Uterus (tissue), 3 donors: ENCODE measurements at regions not wholly inside any gene's neighbourhood (a gene's known extent, or its start where the extent isn't known, plus 50 kb on each side); places are given as distances from the start of the nearest gene placed in this dataset.
A peak's percentile ranks its signal among the peaks of the same experiment; 100 is the strongest.

Experiments used
- DNase-seq, 2 donors: peaks; one replicate each; pipeline ENCODE4 v3.0.0-alpha.2; 2019 to 2020
- H3K27ac ChIP-seq, 2 donors: fragments of 200-600 bp; sonication (generic); 1 replicate in 1 of 2; 2 replicates in 1 of 2; pipeline ENCODE4 v1.5.1; 2016 to 2018
- H3K27me3 ChIP-seq, 2 donors: fragments of 200-600 bp; sonication (generic); one replicate each; pipeline ENCODE4 v1.5.1; 2018 to 2019; ENCODE audit warnings: control low read depth in 1 of 2
- H3K36me3 ChIP-seq, 2 donors: fragments of 200-600 bp; sonication (generic); one replicate each; pipeline ENCODE4 v1.5.1; 2019; ENCODE audit warnings: control low read depth in 1 of 2
- H3K4me1 ChIP-seq, 2 donors: fragments of 200-600 bp; sonication (generic); one replicate each; pipeline ENCODE4 v1.5.1; 2018 to 2019; ENCODE audit warnings: control low read depth in 1 of 2
- H3K4me3 ChIP-seq, 2 donors: fragments of 200-600 bp; sonication (generic); 1 replicate in 1 of 2; 2 replicates in 1 of 2; pipeline ENCODE4 v1.5.1; 2018 to 2019; ENCODE audit warnings: mild to moderate bottlenecking in 1 of 2
- H3K9me3 ChIP-seq, 2 donors: fragments of 200-600 bp; sonication (generic); one replicate each; pipeline ENCODE4 v1.5.1; 2019; ENCODE audit warnings: control low read depth in 1 of 2
- POLR2A ChIP-seq, 2 donors: fragments of 450-650 bp; IDR thresholded peaks; one replicate each; pipeline ENCODE4 v1.6.1; 2016; ENCODE audit warnings: antibody characterized with exemption in 2 of 2, mild to moderate bottlenecking in 1 of 2, moderate library complexity in 1 of 2
- intact Hi-C: fragments of 100-400 bp; cut with DNase I; formaldehyde crosslinking; loops from one replicate; pipeline ENCODE4 v1.15.1; 2023; ENCODE audit warnings: low total_unique reads
- TF ChIP-seq, protein P1 (sequence below), 4 experiments: fragments of 200-600 bp in 2 of 4; fragments of 450-650 bp in 2 of 4; sonication (generic) in 2 of 4; IDR thresholded peaks; one replicate each; pipeline ENCODE4 v1.5.1; 2016 to 2019; ENCODE audit warnings: antibody characterized with exemption in 4 of 4, mild to moderate bottlenecking in 2 of 4, moderate library complexity in 1 of 4
- donor health status: DM: yes; HTN: yes; CAD: no.

DNA sequence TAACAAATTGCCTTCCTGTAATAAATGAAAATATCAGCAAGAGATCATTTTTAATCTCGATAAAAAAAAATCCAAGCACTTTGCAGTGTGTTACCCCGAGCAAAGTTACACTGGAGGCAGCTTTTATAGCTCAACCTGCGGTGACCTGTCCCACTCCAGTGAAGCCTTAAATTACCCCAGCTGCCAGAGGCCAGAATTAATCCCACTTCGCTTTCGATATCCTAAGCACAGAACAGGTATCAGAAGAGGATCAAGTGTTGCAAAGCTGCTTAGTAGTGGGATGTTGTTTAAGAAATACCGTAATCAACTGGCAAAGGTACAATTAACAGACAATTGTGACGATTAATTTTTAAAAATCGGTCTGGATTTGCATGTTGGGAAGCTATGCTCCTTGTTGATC, 314.0 kb downstream of the AGTPBP1 start:
- Histone ChIP-seq H3K36me3 (no peaks in the 10 kb centered on the region), H3K4me1 (no peaks in the 10 kb centered on the region), H3K9me3 (no peaks in the 10 kb centered on the region), H3K27me3 (no peaks in the 10 kb centered on the region), H3K4me3 (no peak overlapping the region), H3K27ac (no peak overlapping the region)
- no peak for DNase-seq
- TF ChIP-seq POLR2A (IDR thresholded peaks at IDR 0.05), result no peak
- TF ChIP-seq, protein P1, sequence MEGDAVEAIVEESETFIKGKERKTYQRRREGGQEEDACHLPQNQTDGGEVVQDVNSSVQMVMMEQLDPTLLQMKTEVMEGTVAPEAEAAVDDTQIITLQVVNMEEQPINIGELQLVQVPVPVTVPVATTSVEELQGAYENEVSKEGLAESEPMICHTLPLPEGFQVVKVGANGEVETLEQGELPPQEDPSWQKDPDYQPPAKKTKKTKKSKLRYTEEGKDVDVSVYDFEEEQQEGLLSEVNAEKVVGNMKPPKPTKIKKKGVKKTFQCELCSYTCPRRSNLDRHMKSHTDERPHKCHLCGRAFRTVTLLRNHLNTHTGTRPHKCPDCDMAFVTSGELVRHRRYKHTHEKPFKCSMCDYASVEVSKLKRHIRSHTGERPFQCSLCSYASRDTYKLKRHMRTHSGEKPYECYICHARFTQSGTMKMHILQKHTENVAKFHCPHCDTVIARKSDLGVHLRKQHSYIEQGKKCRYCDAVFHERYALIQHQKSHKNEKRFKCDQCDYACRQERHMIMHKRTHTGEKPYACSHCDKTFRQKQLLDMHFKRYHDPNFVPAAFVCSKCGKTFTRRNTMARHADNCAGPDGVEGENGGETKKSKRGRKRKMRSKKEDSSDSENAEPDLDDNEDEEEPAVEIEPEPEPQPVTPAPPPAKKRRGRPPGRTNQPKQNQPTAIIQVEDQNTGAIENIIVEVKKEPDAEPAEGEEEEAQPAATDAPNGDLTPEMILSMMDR (IDR thresholded peaks at IDR 0.05), result no peak
- intact Hi-C loops, result no loop called here

DNA sequence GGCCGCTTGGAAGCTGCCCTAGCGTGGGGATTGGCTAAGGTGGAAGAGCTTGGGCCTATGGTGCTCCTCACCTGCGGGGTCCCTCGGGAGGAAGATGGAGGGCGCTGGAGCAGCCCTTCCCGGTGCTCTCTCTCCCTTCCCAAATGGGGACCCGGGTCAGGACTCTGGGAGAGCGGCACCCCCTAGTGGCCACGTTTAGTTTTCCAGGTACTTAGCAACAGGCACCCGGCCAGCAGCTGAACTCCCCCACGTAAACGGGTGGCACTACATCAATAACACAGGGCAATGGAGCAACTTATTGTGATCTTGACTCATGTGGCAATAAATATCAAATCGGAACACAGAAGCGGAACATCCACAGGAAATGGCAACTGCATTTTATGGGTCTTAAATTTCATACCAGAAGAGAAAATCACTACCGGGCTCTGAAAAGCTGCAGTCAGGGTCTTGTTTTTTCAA, 316.6 kb downstream of the AGTPBP1 start:
- Histone ChIP-seq H3K4me1 (no peaks in the 10 kb centered on the region), H3K9me3 (no peaks in the 10 kb centered on the region), H3K36me3 (no peaks in the 10 kb centered on the region), H3K27me3 (no peaks in the 10 kb centered on the region), H3K27ac (no peak overlapping the region), H3K4me3 (no peak overlapping the region)
- TF ChIP-seq, protein P1 (IDR thresholded peaks at IDR 0.05), result peak in 3 of 4 experiments; percentile 4 to 18 (median 17)
- TF ChIP-seq POLR2A (IDR thresholded peaks at IDR 0.05), result no peak
- DNase-seq, result no peak
- intact Hi-C loops, result no loop called here

DNA sequence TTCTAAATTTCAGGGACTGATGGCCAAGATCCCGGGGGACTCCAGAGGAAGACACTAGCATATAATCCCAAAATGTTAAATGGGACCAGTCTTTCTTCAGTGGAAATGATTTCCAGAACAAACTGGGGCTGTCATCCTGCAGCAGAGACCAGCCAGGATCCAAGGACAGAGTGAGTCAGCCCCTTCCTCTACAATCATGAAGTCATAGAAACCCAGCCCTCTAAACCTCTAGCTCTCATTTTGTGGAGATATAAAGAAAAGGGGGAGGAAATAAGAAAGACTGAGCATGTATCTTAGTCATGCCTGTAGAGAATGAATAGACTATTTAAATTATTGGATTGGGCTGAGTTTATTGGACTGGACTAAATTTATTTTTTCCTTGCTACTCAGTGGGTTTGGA, 318.3 kb downstream of the AGTPBP1 start:
- no peaks in the 10 kb centered on the region for H3K9me3 ChIP-seq
- intact Hi-C loops, result no loop called here
- no peak for DNase-seq
- H3K4me3 ChIP-seq, result no peak overlapping the region
- no peaks in the 10 kb centered on the region for H3K4me1 ChIP-seq
- H3K36me3 ChIP-seq, result no peaks in the 10 kb centered on the region
- H3K27ac ChIP-seq, result no peak overlapping the region
- H3K27me3 ChIP-seq, result no peaks in the 10 kb centered on the region
- no peak for TF ChIP-seq POLR2A (IDR thresholded peaks at IDR 0.05)
- TF ChIP-seq, protein P1 (IDR thresholded peaks at IDR 0.05), result no peak

DNA sequence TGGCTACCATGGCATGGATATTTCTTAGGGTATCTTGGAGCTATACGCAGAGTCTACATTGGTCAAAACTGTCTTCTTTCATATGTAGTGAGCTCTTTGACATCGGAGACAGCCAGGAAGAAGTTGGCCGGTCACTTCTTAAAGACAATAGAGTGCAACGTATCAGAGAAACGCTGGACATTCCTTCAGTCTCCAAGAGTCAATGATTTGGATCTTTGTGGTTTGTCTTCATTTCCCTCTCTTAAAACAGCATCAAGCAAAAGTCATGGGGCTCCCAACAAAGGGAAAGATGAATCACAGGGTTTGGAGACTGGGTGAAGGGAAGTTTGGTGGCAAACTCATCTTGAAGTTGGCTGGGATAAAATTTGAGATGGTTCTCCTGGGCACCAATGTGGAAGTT, 320.1 kb downstream of the AGTPBP1 start:
- Histone ChIP-seq H3K9me3 (no peaks in the 10 kb centered on the region), H3K4me1 (no peaks in the 10 kb centered on the region), H3K4me3 (no peak overlapping the region), H3K36me3 (no peaks in the 10 kb centered on the region), H3K27ac (no peak overlapping the region), H3K27me3 (no peaks in the 10 kb centered on the region)
- intact Hi-C loops, result no loop called here
- DNase-seq, result no peak
- no peak for TF ChIP-seq POLR2A (IDR thresholded peaks at IDR 0.05)
- TF ChIP-seq, protein P1 (IDR thresholded peaks at IDR 0.05), result no peak

DNA sequence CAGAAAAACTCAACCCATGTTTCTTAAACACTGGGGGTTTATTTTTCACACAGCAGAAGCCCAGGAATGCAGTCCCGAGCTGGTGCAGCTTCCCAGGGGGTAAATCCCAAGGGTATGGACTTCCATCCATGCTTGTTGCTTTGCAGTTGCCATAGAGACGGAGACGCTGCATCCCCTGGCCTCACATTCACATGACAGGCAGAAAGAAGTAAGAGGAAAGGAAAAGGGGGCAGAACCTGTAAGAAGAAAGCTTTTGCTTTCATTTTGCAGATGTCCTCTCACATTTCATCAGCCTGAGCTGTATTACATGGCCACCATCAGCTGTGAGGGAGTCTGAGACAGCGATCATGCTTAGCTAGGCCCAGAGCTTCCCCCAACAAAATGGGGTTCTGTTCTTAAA, 321.0 kb downstream of the AGTPBP1 start:
- TF ChIP-seq, protein P1 (IDR thresholded peaks at IDR 0.05), result no peak
- TF ChIP-seq POLR2A (IDR thresholded peaks at IDR 0.05), result no peak
- DNase-seq, result no peak
- Histone ChIP-seq H3K27ac (no peak overlapping the region), H3K4me3 (no peak overlapping the region), H3K27me3 (no peaks in the 10 kb centered on the region), H3K9me3 (no peaks in the 10 kb centered on the region), H3K4me1 (no peaks in the 10 kb centered on the region), H3K36me3 (no peaks in the 10 kb centered on the region)
- intact Hi-C loops, result no loop called here
